ENCODE measurements at regions not wholly inside any gene's neighbourhood (a gene's known extent, or its start where the extent isn't known, plus 50 kb on each side); places are given as distances from the start of the nearest gene placed in this dataset.
"Not testable (repeated sequence)": the region's sequence is repeated elsewhere in the genome, so short reads cannot be mapped to it uniquely, and the experiment has no call there.

DNA sequence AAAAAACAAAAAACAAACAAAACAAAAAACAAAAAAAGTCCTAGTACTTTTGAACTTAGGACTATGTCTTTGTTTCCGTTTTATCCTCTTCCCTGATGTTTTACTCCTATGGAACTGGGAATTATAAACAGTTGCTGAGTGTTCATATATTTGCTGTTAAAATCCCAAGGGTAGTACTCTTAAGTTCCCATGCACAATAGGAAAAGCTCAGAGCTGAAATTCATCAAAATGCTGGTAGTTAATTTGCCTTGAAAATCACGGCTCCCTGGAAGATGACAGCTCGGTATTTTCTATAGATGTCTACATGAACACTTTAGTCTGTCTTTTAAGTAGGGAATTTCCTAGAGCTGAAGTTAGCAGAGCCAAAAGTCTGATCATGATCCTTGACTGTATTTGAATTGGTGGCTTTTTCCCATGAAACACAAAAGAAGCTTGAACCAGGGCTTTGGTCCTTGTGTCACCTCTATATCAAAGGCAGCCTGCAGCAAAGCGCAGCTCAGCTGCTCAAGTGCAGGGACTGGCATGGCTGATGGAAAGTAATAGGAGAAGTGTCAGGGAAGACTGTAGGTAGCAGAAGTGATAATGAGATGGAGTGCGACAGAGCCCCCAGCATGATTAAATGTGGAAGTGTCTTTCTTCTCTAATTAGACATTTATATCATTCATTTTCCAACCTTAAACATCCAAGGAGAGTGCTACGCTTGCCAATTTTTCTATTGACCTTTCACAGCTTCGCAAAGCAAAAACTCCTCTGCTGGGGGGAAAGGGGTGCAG, 310.9 kb downstream of the TRIM36 start:
- H3K9me3 Mint-ChIP-seq = peaks cover 41% of the 10 kb centered on the region
- H3K27me3 Mint-ChIP-seq (ENCODE audit: insufficient read depth) = peaks cover 1% of the 10 kb centered on the region; the same call in 1 of the 2 replicates
- TF ChIP-seq, protein P1, sequence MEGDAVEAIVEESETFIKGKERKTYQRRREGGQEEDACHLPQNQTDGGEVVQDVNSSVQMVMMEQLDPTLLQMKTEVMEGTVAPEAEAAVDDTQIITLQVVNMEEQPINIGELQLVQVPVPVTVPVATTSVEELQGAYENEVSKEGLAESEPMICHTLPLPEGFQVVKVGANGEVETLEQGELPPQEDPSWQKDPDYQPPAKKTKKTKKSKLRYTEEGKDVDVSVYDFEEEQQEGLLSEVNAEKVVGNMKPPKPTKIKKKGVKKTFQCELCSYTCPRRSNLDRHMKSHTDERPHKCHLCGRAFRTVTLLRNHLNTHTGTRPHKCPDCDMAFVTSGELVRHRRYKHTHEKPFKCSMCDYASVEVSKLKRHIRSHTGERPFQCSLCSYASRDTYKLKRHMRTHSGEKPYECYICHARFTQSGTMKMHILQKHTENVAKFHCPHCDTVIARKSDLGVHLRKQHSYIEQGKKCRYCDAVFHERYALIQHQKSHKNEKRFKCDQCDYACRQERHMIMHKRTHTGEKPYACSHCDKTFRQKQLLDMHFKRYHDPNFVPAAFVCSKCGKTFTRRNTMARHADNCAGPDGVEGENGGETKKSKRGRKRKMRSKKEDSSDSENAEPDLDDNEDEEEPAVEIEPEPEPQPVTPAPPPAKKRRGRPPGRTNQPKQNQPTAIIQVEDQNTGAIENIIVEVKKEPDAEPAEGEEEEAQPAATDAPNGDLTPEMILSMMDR (IDR thresholded peaks at IDR 0.05) = no peak
- no peaks in the 10 kb centered on the region for H3K4me1 Mint-ChIP-seq (ENCODE audit: low read depth)
- H3K4me3 Mint-ChIP-seq = no peak overlapping the region
- no peaks in the 10 kb centered on the region for H3K36me3 Mint-ChIP-seq (ENCODE audit: low read depth)
- no peak overlapping the region for H3K27ac Mint-ChIP-seq
- no peak for DNase-seq

DNA sequence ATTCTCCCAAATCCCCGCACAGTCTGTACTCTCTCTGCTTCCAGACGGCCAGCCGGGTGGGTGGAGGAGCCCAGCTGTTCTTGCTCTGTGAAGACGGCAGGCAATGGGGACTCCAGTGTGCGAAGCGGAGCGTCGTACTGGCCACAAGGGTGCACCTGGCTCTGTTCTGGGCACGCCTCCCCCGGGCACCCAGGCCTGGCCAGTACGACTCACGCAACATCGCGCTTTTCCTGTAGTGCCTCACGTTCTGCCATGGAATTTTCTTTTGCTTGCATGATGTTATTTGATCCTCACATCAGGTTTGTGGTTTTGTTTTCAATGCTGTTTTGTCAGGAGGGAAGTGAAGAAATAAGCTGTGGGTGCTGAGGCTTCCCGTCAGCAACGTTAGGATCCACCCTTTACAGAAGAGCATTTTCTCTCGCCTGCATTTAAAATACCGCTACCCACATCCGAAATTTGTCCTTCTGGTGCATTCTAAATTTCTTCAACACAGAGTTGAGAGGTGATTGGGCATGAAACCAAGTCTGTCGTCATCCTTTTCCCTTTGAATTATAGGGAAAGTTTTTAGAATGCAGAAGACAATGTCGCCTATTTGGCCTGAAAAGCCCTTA, 311.7 kb downstream of the TRIM36 start:
- no peak for DNase-seq
- Mint-ChIP-seq H3K9me3 (peaks cover 41% of the 10 kb centered on the region), H3K27me3 (ENCODE audit: insufficient read depth) (peaks cover 1% of the 10 kb centered on the region; the same call in 1 of the 2 replicates), H3K27ac (no peak overlapping the region), H3K4me1 (ENCODE audit: low read depth) (no peaks in the 10 kb centered on the region), H3K36me3 (ENCODE audit: low read depth) (no peaks in the 10 kb centered on the region), H3K4me3 (no peak overlapping the region)
- TF ChIP-seq, protein P1 (IDR thresholded peaks at IDR 0.05) = no peak

DNA sequence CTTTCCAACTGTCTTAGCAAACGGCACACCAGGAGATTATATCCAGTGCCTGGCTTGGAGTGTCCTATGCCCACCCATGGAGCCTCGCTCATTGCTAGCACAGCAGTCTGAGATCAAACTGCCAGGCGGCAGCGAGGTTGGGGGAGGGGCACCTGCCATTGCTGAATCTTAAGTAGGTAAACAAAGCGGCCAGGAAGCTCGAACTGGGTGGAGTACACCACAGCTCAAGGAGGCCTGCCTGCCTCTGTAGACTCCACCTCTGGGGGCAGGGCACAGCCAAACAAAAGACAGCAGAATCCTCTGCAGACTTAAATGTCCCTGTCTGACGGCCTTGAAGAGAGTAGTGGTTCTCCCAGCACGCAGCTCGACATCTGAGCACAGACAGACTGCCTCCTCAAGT, 325.0 kb downstream of the TRIM36 start:
- H3K36me3 Mint-ChIP-seq (ENCODE audit: low read depth); H3K27me3 Mint-ChIP-seq (ENCODE audit: insufficient read depth); H3K27ac Mint-ChIP-seq; DNase-seq; H3K4me3 Mint-ChIP-seq; H3K4me1 Mint-ChIP-seq (ENCODE audit: low read depth): not testable (repeated sequence)
- H3K9me3 Mint-ChIP-seq = peaks cover 62% of the 10 kb centered on the region

DNA sequence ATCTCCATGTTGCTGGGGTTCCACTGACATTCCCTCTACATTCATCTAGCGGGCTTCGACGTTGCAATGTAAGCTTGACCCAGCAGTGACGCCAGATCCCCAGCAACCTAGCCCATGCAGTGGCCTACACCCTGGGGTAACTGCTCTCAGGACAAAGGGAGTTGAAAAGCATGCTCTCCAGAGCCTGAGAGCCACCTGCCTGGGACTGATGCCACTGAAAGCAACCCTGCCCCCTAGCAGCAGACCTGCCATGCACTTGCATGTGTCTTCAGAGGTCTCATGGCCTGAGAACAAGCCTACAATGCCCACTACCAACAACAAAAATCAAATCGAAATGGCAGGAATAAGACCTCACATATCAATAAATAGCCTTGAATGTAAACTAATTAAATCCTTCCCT, 330.3 kb downstream of the TRIM36 start:
- H3K9me3 Mint-ChIP-seq = peaks cover 40% of the 10 kb centered on the region
- no peaks in the 10 kb centered on the region for H3K27me3 Mint-ChIP-seq (ENCODE audit: insufficient read depth)
- no peak overlapping the region for H3K27ac Mint-ChIP-seq
- no peak overlapping the region for H3K4me3 Mint-ChIP-seq
- no peak for DNase-seq
- TF ChIP-seq, protein P1 (IDR thresholded peaks at IDR 0.05) = no peak
- no peaks in the 10 kb centered on the region for H3K4me1 Mint-ChIP-seq (ENCODE audit: low read depth)
- H3K36me3 Mint-ChIP-seq (ENCODE audit: low read depth) = no peaks in the 10 kb centered on the region

DNA sequence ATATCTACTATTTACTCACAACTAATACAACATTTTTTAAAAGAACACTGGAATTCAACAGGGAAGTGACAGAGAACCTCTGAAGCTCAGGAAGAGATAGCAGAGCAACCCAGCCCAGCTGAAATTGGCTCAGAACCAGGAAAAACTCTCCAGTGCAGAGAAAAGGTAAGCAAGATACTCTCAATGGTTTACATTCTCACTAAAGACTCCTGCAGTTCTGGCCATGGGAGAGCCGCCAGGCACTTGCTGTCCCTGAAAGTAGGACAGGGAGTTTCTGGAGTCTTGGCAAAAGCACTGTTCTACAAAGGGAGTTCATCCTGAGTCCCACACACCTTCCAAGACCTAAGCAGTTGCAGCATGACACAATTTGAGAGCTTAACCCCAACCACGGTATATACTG, 330.8 kb downstream of the TRIM36 start:
- TF ChIP-seq, protein P1 (IDR thresholded peaks at IDR 0.05) = no peak

DNA sequence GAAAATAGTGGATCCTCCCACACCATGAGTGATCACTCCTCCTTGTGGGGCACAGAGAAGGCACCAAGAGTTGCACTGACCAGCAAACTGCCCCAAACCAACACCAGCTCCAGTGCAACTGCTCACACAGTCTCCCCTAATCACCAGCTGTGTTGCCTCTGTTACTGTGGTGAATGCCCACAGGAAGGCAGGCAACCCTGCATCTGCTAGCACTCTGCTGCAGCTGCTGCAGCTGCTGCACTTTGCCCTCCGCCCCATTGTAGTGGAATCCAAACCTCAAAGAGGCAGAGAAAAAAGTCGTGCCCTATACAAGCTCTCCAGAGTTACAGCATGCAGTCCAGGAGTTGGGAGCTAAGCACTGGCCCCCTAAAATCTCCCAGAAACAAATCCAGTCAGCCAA, 339.6 kb downstream of the TRIM36 start:
- Mint-ChIP-seq H3K4me3 (no peak overlapping the region), H3K9me3 (peaks cover 51% of the 10 kb centered on the region), H3K36me3 (ENCODE audit: low read depth) (no peaks in the 10 kb centered on the region), H3K27me3 (ENCODE audit: insufficient read depth) (no peaks in the 10 kb centered on the region), H3K27ac (no peak overlapping the region), H3K4me1 (ENCODE audit: low read depth) (no peaks in the 10 kb centered on the region)
- TF ChIP-seq, protein P1 (IDR thresholded peaks at IDR 0.05) = no peak
- no peak for DNase-seq

More for the DNA sequence above, 330.8 kb downstream of the TRIM36 start:
- no peaks in the 10 kb centered on the region for H3K36me3 Mint-ChIP-seq (ENCODE audit: low read depth)
- no peak overlapping the region for H3K27ac Mint-ChIP-seq
- no peak for DNase-seq
- no peak overlapping the region for H3K4me3 Mint-ChIP-seq
- H3K9me3 Mint-ChIP-seq = peaks cover 40% of the 10 kb centered on the region
- no peaks in the 10 kb centered on the region for H3K4me1 Mint-ChIP-seq (ENCODE audit: low read depth)
- no peaks in the 10 kb centered on the region for H3K27me3 Mint-ChIP-seq (ENCODE audit: insufficient read depth)
